Spinal cord (tissue), 9 donors: ENCODE measurements at regions not wholly inside any gene's neighbourhood (a gene's known extent, or its start where the extent isn't known, plus 50 kb on each side); places are given as distances from the start of the nearest gene placed in this dataset.
"Not testable (repeated sequence)": the region's sequence is repeated elsewhere in the genome, so short reads cannot be mapped to it uniquely, and the experiment has no call there.

ENCODE experiments used
- DNase-seq, 6 donors: peaks; one replicate each; pipeline versions ENCODE4 v3.0.0 to v3.0.0-alpha.2; 2013 to 2015; ENCODE audit warnings: low spot score in 6 of 6, low read depth in 4 of 6
- H3K27ac ChIP-seq: one replicate; pipeline ENCODE4 v1.5.1; 2013; ENCODE audit warnings: low read depth, low read length, control low read depth
- H3K27me3 ChIP-seq: one replicate; pipeline ENCODE4 v1.6.1; 2013; ENCODE audit warnings: low read length; ENCODE audit not compliant: control insufficient read depth, insufficient read depth
- H3K36me3 ChIP-seq: one replicate; pipeline ENCODE4 v1.6.1; 2013; ENCODE audit warnings: low read length; ENCODE audit not compliant: control insufficient read depth, insufficient read depth
- H3K4me1 ChIP-seq: one replicate; pipeline ENCODE4 v1.6.1; 2013; ENCODE audit warnings: low read length; ENCODE audit not compliant: control insufficient read depth, insufficient read depth
- H3K4me3 ChIP-seq: one replicate; pipeline ENCODE4 v1.5.1; 2013; ENCODE audit warnings: low read depth, low read length, control low read depth
- H3K9me3 ChIP-seq: one replicate; pipeline ENCODE4 v1.6.1; 2013; ENCODE audit warnings: low read length; ENCODE audit not compliant: control insufficient read depth, insufficient read depth
- WGBS: methylation state at CpG from one replicate; pipeline ENCODE4 v1.1.5; 2013; ENCODE audit warnings: missing lambda C conversion rate; ENCODE audit not compliant: insufficient coverage; 5-methylcytosine and 5-hydroxymethylcytosine counted together
- donor health status: healthy.

- Histone ChIP-seq H3K36me3 (no peaks in the 10 kb centered on the region), H3K27ac (no peak overlapping the region), H3K27me3 (no peaks in the 10 kb centered on the region), H3K4me3 (no peak overlapping the region), H3K9me3 (no peaks in the 10 kb centered on the region), H3K4me1 (peaks cover 6% of the 10 kb centered on the region)
- WGBS, result 82% methylated on average over 17 of the region's 18 CpGs
- no peak for DNase-seq
Measured at GRCh38 chr2:2730301-2730833, 399.3 kb upstream of the MYT1L start.

DNA sequence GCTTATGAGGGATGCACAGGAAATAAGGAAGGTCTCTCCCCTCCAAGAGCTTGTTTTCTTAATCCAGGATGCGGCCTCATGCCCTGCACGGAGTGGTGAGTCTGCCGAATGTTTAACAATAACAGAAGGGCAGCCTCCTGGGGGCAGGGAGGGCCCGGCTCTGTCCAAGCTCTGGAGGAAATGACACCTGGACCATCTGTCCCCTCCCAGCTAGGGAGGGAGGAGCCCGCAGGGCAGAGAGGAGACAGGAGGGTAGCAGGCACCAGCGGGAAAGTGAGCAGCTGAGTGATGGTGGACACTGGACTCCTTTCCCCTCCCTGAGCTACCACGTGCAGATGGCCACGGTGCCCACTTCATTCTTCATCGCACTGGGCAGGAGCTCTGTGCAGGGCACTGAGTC is 398.2 kb upstream of the MYT1L start:
- H3K27me3 ChIP-seq, result no peaks in the 10 kb centered on the region
- no peaks in the 10 kb centered on the region for H3K9me3 ChIP-seq
- H3K27ac ChIP-seq, result no peak overlapping the region
- peaks cover 6% of the 10 kb centered on the region for H3K4me1 ChIP-seq
- no peak for DNase-seq
- H3K4me3 ChIP-seq, result no peak overlapping the region
- no peaks in the 10 kb centered on the region for H3K36me3 ChIP-seq
- 78% methylated on average over 8 of the region's 9 CpGs for WGBS

GRCh38 chr2:2728635-2729034 is 397.6 kb upstream of the MYT1L start:
- H3K27ac ChIP-seq, result no peak overlapping the region
- no peaks in the 10 kb centered on the region for H3K36me3 ChIP-seq
- H3K27me3 ChIP-seq, result no peaks in the 10 kb centered on the region
- H3K9me3 ChIP-seq, result no peaks in the 10 kb centered on the region
- WGBS, result 91% methylated on average over 17 of the region's 18 CpGs
- no peak for DNase-seq
- no peak overlapping the region for H3K4me3 ChIP-seq
- H3K4me1 ChIP-seq, result peaks cover 6% of the 10 kb centered on the region

GRCh38 chr2:2727876-2728511 is 396.9 kb upstream of the MYT1L start:
- H3K27ac ChIP-seq, result no peak overlapping the region
- no peak for DNase-seq
- H3K4me1 ChIP-seq, result peaks cover 6% of the 10 kb centered on the region
- no peaks in the 10 kb centered on the region for H3K27me3 ChIP-seq
- H3K4me3 ChIP-seq, result no peak overlapping the region
- H3K9me3 ChIP-seq, result no peaks in the 10 kb centered on the region
- no peaks in the 10 kb centered on the region for H3K36me3 ChIP-seq
- 85% methylated on average over 15 of the region's 18 CpGs for WGBS

DNA sequence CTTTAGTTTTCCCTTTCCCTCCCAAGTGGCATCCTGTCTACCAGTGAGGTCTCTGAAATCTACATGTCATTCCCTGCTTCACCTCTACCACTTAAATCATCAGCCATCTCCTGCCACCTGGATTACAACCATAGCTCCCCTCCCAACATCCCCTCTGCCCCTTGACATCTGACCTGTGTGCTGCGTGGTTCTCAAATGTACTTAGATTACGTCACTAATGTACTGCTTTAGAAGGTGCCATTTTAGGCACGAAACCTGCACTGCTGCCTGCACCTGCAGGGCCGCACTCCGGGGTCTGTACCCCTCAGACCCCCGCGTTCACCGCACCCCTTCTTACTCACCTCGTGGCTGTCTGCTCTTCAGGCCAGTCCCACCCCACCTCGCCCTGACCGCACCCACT is 395.1 kb upstream of the MYT1L start:
- 97% methylated on average over 11 of the region's 11 CpGs for WGBS
- H3K36me3 ChIP-seq, result no peaks in the 10 kb centered on the region

DNA sequence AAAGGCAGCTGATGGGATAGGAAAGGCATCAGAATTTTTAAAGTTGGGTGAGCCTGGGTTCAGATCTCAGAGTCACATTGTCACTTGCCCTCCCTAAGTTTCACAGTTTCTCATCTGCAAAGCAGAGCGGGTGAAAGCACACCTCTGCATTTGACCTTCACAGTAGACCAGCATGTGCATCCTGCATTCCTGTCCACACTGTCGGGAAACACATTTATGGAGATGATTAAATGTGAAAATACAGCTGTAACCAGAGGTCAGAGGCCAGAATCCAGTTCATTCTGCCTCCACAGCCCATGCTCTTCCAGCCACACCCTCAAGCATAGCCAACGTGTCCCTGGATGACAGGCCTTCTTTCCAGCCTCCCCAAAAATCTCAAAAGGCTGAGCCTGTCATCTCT is 392.0 kb upstream of the MYT1L start:
- WGBS, result 78% methylated on average over 1 of the region's 3 CpGs

More for the DNA sequence above, 395.1 kb upstream of the MYT1L start:
- Histone ChIP-seq H3K27me3 (no peaks in the 10 kb centered on the region), H3K4me3 (no peak overlapping the region), H3K4me1 (peaks cover 2% of the 10 kb centered on the region), H3K9me3 (no peaks in the 10 kb centered on the region), H3K27ac (no peak overlapping the region)
- DNase-seq, result no peak

GRCh38 chr2:2721296-2721835 is 390.3 kb upstream of the MYT1L start:
- 92% methylated on average over 18 of the region's 23 CpGs for WGBS
- DNase-seq, result no peak
- Histone ChIP-seq H3K4me3 (no peak overlapping the region), H3K27me3 (no peaks in the 10 kb centered on the region), H3K27ac (no peak overlapping the region), H3K36me3 (no peaks in the 10 kb centered on the region), H3K9me3 (no peaks in the 10 kb centered on the region), H3K4me1 (no peaks in the 10 kb centered on the region)

More for the DNA sequence above, 392.0 kb upstream of the MYT1L start:
- DNase-seq, result no peak
- no peaks in the 10 kb centered on the region for H3K36me3 ChIP-seq
- H3K4me3 ChIP-seq, result no peak overlapping the region
- H3K4me1 ChIP-seq, result no peaks in the 10 kb centered on the region
- H3K27ac ChIP-seq, result no peak overlapping the region
- H3K27me3 ChIP-seq, result no peaks in the 10 kb centered on the region
- no peaks in the 10 kb centered on the region for H3K9me3 ChIP-seq

- not testable (repeated sequence) for H3K4me1 ChIP-seq, H3K27me3 ChIP-seq, H3K27ac ChIP-seq, H3K36me3 ChIP-seq, DNase-seq, H3K9me3 ChIP-seq, H3K4me3 ChIP-seq
- 89% methylated on average over 12 of the region's 14 CpGs for WGBS
Measured at GRCh38 chr2:2720806-2721205, 389.7 kb upstream of the MYT1L start.

DNA sequence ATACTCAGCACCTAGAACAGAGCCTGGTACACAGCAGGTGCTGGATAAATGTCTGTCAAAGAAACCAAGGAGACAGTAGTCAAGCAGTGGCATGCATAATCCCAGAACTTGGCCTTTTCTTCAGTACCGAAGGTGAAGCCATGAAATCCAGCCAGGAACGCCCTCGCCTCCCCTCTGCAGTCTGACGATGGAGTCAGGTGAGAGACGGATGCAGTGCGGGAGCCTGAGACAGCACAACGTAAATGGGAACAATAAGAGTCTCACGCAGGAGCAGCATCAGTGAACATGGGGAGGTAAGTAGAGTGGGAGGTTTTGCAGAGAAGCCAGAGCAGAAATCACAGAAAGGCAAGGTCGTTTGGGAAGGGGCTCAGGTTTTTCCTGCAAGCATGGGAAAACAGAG is 389.3 kb upstream of the MYT1L start:
- DNase-seq, result no peak
- no peaks in the 10 kb centered on the region for H3K9me3 ChIP-seq
- no peak overlapping the region for H3K27ac ChIP-seq
- 79% methylated on average over 8 of the region's 9 CpGs for WGBS
- H3K4me3 ChIP-seq, result no peak overlapping the region
- no peaks in the 10 kb centered on the region for H3K36me3 ChIP-seq
- H3K4me1 ChIP-seq, result no peaks in the 10 kb centered on the region
- H3K27me3 ChIP-seq, result no peaks in the 10 kb centered on the region

GRCh38 chr2:2719781-2720180 is 388.7 kb upstream of the MYT1L start:
- Histone ChIP-seq H3K4me3 (no peak overlapping the region), H3K4me1 (no peaks in the 10 kb centered on the region), H3K27me3 (no peaks in the 10 kb centered on the region), H3K27ac (no peak overlapping the region), H3K9me3 (no peaks in the 10 kb centered on the region), H3K36me3 (no peaks in the 10 kb centered on the region)
- DNase-seq, result peak in 1 of 6 donors; percentile 32
- WGBS, result 75% methylated on average over 8 of the region's 8 CpGs
